HL-60 (cell line): ENCODE measurements at regions not wholly inside any gene's neighbourhood (a gene's known extent, or its start where the extent isn't known, plus 50 kb on each side); places are given as distances from the start of the nearest gene placed in this dataset.

ENCODE experiments used
- GABPA ChIP-seq: IDR thresholded peaks from 2 replicates; pipeline ENCODE4 v1.6.1; 2012; ENCODE audit warnings: low read depth
- POLR2AphosphoS5 ChIP-seq: IDR thresholded peaks from 2 replicates; pipeline ENCODE4 v1.6.1; 2012; ENCODE audit warnings: low read depth
- SPI1 ChIP-seq: IDR thresholded peaks from 2 replicates; pipeline ENCODE4 v1.6.1; 2012; ENCODE audit warnings: low read depth, mild to moderate bottlenecking, borderline replicate concordance
- TF ChIP-seq, protein P1 (sequence below): IDR thresholded peaks from one replicate; pipeline ENCODE4 v1.5.1; 2011; ENCODE audit warnings: low read length, control low read depth, inconsistent platforms; ENCODE audit not compliant: insufficient read depth
- TF ChIP-seq, protein P2 (sequence below): IDR thresholded peaks from 2 replicates; pipeline ENCODE4 v1.6.1; 2012; ENCODE audit warnings: low read depth; ENCODE audit not compliant: insufficient replicate concordance

DNA sequence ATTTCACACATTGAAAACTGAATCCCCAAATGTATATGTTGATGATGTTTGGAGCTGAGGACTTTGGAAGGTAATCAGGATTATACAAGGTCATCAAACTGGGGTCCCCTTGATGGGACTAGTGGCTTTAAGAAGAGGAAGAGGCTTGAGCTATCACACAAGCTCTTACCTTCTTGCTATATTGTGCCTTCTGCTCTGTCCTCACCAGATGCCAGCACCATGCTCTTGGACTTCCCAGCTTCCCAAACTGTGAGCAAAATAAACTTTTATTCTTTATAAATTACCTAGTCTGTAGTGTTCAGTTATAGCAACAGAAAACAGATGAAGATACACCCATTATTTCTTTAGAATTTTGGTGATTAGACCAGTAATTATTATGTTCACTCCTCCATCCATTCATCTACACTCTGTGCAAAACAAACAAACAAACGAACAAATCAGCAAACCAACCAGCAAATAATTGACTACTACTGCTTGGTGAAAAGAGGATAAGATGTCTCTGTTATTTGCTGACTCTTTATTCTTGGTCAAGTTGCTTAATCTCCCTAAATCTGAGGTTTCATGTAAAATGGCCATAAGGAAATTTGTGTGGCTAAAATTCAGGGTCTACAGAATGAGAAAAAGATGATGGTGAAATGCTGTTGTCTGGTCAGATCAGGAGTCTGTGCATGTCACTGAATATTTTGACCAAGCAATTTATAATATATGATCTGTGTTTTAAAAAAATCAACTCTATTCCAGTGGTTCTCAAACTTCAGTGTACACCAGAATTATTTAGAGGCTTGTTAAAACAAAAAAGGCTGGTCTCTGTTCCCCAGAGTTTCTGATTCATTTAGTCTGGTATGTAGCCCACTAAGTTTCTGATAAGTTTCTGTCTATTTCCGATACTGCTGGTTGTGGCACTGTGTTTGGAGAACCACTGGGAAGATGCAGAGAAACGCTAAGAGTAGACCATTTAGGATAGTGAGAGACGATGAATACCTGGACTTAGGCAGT, 854.1 kb downstream of the MAT2B start:
- TF ChIP-seq POLR2AphosphoS5 (no peak), SPI1 (no peak), GABPA (no peak)
- TF ChIP-seq, protein P1, sequence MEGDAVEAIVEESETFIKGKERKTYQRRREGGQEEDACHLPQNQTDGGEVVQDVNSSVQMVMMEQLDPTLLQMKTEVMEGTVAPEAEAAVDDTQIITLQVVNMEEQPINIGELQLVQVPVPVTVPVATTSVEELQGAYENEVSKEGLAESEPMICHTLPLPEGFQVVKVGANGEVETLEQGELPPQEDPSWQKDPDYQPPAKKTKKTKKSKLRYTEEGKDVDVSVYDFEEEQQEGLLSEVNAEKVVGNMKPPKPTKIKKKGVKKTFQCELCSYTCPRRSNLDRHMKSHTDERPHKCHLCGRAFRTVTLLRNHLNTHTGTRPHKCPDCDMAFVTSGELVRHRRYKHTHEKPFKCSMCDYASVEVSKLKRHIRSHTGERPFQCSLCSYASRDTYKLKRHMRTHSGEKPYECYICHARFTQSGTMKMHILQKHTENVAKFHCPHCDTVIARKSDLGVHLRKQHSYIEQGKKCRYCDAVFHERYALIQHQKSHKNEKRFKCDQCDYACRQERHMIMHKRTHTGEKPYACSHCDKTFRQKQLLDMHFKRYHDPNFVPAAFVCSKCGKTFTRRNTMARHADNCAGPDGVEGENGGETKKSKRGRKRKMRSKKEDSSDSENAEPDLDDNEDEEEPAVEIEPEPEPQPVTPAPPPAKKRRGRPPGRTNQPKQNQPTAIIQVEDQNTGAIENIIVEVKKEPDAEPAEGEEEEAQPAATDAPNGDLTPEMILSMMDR, result no peak
- TF ChIP-seq, protein P2, sequence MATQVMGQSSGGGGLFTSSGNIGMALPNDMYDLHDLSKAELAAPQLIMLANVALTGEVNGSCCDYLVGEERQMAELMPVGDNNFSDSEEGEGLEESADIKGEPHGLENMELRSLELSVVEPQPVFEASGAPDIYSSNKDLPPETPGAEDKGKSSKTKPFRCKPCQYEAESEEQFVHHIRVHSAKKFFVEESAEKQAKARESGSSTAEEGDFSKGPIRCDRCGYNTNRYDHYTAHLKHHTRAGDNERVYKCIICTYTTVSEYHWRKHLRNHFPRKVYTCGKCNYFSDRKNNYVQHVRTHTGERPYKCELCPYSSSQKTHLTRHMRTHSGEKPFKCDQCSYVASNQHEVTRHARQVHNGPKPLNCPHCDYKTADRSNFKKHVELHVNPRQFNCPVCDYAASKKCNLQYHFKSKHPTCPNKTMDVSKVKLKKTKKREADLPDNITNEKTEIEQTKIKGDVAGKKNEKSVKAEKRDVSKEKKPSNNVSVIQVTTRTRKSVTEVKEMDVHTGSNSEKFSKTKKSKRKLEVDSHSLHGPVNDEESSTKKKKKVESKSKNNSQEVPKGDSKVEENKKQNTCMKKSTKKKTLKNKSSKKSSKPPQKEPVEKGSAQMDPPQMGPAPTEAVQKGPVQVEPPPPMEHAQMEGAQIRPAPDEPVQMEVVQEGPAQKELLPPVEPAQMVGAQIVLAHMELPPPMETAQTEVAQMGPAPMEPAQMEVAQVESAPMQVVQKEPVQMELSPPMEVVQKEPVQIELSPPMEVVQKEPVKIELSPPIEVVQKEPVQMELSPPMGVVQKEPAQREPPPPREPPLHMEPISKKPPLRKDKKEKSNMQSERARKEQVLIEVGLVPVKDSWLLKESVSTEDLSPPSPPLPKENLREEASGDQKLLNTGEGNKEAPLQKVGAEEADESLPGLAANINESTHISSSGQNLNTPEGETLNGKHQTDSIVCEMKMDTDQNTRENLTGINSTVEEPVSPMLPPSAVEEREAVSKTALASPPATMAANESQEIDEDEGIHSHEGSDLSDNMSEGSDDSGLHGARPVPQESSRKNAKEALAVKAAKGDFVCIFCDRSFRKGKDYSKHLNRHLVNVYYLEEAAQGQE, result no peak
